NOMO-1 treated with DMSO at 0.1 percent for 48 hours (cell line): ENCODE measurements at regions not wholly inside any gene's neighbourhood (a gene's known extent, or its start where the extent isn't known, plus 50 kb on each side); places are given as distances from the start of the nearest gene placed in this dataset.

Experiments used
- DNase-seq: peaks from one replicate; lab custom pipeline; 2025; ENCODE audit not compliant: unreplicated experiment; lab: John Stamatoyannopoulos, UW

DNA sequence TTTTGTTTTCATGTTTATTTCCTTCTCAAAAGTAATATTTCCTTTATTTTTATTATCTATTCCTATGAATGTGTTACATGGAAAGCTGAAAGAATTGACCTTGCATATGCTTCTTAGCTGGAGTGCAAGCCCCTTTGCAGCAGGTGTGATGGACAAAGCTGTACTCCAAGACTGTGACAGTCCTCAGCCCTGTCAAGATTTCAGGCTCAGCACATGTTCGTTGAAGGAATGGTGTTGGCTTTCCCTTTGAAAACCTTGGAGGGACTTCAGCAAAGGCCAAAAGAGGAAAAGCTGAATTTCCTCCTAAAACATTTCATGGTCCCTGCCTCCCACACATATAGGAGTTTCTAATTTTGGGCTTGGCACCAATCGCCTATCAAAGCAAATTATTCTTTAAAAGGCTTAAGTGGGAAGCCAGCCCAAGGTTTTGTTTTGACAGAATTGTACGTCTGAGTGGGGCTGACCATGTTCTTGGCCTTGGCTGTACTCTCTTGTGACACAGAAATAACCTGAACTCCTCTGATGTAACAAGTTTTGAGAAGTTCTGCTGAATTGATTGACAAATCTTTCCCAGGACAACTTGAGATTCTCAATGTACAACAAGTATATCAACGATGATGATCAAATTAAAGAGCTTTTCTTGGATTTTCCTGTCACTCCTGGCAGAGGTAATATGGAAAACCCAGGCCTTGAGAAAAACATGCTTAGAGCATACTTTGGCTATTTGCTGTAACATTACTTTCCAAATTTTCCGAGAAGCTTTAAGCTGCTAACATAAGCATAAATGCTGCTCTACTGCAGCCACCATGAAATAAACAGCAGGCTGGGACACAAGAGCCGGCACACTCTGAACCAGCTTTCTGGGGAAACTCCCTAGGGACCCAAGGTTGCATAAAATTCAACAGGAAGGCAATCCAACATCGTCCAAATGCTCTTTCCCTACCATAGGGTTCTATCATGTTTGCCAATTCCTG, 135.7 kb upstream of the ZNF648 start:
- DNase-seq: no peak

DNA sequence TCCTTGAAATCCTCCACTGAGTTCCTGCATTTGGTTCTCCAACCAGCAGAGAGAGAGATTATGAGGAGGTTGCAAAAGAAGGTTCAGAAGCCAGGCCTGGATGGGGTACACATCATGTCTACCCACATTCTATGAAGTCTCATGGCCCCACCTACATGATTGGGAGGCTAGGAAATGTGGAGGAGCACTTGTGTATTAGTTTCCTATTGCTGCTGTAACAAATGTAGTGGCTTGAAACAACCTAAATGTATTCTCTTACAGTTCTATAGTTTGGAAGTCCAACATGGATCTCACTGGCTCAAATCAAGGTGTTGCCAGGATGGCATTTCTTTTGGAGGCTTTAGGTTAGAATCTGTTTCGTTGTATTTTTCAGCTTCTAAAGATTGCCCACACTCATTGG, 134.2 kb upstream of the ZNF648 start:
- DNase-seq: no peak

DNA sequence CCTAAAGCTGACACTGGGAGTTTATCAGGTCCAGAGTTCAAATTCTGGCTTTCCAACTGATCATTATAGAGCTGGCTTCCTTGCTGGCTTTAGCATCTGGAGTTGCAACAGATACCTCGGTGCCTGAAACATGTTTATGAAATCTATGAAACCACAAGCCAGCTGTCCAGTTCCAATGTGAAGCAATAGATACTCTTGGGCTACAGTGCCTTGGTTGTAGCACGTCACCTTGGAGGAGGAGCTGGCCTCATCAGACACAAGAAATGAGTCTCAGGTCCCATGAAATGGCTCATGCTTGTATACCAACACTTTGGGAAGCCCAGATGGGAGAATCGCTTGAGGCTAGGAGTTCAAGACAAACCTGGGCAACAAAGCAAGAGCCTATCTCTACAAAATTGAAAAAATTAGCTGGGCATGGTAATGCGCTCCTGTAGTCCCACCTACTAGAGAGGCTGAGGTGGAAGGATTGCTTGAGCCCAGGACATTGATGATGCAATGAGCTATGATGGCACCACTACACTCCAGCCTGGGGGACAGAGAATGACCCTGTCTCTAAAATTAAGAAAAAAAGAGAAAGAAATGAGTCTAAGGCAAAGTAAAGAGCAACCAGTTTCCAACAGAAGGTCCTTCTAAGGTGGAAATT, 132.5 kb upstream of the ZNF648 start:
- peak; percentile 92 for DNase-seq

DNA sequence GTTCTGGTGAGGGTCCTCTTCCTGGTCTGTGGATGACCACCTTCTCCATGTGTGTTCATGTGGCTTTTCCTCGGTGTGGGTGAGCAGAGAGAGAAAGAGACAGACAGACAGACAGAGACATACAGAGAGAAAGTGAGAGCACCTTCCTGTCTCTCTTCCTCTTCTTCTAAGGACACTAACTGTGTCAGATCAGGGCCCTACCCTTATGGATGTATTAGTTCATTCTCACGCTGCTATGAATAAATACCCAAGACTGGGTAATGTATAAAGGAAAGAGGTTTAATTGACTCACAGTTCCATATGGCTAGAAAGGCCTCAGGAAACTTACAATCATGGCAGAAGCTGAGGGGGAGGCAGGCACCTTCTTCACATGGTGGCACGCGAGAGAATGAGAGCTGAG, 131.5 kb upstream of the ZNF648 start:
- no peak for DNase-seq

DNA sequence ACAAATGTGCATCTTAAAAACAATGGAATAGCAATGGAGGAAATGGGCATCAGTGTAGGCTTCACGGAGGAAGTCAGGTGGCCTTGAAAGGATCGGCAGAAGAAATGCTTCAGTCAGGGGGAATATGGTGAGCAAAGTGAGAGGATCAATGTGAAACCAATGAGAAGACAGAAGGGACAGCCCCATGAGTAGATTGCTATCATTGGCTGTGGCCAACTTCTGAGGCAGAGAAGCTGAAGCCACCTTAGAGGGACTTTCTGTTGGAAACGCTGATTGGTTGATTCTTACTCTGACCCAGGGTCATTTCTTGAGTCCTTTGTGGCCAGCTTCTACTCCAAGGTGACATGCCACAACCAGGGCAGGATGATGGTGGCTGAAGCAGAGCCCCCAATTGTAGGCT, 130.7 kb upstream of the ZNF648 start:
- no peak for DNase-seq

DNA sequence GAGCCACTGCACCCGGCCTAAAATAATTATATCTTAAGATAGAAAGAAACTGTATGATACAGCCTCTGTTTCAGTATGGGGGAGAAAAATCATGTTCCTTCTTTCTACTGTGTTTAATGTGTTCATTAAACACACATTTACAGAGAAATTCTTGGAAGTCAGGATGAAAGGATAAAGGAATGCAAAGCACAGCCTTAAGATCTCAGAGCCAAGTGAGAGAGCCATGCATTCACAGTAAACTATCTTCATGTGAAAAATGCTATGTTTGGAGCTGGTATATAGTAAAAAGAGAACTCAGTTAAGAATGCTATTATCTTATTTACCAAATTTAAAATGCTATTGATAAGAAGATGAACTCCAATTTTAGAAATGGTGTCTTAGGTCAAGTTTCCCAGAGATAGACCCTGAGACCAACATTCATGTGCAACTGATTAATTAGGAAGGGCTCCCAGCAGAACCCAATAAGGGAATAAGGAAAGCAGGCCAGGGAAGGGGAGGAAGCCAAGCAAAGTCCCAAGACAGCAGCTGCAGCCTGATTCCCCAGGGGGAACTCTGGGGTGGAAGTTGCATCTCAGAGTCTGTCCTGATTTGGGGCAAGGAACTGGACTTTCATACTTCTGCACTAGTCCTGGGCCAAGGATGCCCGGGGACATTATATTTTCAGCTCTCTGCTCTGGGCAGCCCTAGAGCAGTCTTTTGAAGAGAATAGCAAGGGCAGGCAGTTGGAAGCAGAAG, 130.0 kb upstream of the ZNF648 start:
- no peak for DNase-seq

DNA sequence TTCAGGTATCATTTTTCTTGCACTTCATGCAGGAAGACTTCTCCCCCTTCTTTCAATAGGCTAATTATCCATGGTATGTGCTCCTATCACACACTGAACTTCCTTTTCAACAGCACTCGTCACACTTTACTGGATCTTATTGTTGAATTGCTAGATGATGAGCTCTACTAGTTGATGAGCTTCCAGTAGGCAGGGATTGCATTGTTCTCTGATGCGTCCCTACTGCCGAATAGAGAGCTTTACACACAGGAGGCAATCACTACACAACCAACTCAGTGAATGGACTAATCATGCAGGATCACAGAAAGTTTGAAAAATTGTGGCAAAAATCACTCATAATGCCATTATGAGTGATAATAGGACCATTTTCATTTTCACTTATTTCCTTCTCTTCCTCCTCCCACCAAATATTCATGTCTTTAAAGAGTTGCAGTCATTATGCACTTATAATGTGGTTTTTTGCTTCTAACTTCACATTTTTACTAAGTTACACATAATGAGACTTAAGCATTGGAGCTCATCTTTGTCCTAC, 128.1 kb upstream of the ZNF648 start:
- no peak for DNase-seq

DNA sequence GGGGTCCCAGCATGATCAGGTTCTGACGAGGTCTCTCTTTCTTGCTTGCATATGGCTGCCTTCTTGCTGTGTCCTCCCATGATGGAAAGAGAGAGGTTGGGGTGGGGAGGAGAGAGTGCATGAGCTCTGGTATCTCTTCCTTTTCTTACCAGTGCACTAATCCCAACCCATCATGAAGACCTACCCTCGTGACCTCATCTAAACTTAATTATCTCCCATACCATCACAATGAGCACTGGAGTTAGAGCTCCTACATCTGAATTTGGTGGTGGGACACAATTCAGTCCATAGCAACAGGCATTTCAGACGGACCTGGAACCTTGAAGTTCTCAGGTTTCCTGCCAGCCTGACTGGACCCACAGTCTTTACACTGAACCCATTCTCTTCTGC, 125.2 kb upstream of the ZNF648 start:
- no peak for DNase-seq

DNA sequence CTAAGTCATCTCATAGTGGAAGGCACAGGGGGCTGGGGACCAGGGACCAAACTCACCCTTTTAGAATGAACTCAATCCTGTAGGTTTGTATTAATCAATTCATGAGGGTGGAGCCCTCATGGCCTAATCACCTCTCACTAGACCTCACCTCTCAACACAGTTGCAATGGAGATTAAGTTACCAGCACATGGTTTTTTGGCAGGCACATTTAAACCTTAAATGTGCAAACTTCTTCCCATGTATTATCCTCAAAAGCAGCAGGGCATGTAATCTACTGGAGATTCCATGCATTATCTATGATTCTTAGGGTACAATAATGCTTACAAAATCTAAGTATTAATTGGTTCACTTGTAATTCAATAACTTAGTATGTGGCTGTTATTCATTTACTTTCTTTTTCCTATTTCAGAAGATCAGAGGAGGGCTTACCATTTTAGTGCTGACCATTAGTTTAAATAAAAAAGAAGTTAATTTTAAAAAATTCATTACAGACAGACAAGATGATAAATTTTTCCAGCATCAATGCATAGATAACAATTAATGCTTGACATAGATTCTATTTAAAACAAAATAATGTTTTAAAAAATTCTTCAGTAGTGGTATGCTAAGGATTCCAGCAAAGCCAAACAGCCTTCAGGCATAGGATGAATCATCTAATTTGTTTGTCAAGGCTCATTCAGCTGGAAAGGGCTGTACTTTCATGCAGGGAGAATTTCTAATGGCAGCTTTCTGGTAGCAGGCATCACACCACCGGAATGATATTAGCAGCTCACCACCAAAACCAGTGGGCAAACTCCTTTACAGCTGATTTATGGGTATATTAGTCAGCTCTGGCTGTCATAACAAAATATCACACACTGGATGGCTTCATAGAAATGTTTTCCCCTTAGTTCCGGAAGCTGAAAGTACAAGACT, 124.6 kb upstream of the ZNF648 start:
- no peak for DNase-seq

DNA sequence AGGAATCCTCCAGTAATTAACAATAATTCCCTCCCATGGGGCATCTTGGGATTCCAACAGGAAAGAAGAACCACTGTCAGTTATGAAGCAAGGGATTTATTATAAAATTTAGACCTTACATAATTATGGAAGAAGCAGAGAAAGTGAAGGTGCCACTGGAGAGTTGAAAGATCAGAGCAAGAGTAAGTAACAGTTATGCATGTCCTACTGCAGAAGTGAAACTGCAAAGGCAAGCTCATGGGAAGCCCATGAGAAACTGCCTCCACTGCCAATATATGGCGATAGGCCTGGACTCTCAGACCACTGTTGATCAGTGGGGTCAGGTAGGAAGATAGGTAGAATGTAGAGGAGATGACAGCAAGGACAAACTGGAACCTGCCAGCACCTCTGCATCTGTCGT, 123.6 kb upstream of the ZNF648 start:
- peak; percentile 65 for DNase-seq

DNA sequence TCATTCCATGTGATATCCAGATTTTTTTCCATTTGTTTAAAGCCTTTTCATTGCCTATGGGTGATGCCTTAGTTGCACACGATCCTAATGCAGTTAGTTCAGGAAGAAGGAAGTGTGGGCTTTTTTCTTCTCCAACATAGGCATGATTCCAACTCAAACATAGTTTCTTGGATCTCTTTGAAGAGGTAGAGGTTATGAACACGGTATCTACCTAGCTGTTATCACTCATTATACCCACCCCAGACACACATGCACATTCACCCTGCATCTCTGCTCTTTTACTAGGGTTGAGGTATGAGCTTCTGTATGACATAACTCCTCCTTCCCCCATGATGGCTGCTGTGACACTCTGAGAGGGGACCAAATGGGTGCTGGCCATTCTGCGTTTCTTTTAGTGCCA, 122.1 kb upstream of the ZNF648 start:
- no peak for DNase-seq

DNA sequence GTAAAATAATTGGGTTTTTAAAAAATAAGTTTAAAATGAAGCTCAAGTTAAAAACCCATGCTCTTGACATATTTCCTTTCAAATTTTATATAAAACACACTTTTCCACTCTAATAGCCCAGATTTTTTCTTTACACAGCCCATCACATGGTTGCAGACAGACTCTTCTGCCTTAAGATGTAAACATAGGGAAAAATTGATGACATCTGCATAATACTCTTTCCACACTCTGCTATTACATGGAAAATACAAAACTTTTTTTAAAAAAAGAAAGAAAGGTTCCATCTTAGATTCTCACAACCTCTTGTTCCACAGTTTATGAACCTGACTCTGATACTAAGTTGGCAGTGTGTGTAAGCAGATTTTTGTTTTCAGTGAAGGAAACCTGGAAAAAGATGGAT, 120.8 kb upstream of the ZNF648 start:
- no peak for DNase-seq

DNA sequence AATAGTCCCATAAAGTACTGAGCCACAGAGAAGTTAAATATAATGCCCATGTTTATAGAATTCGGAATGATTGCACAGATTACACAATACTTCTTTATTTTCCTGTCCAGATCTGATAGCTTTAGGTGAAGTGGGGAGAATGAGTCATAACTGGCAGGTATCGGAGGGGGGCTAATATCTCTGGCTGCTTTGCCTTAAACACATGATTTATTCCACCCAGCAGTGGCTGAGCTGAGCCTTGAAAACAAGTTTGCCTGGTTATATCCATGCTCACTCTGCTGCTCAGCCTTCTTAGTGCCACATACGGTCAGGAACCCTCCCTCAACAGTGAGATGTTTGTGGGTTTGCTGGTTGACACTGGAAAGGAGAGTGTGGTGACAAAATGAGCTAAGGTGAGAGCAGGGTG, 119.7 kb upstream of the ZNF648 start:
- no peak for DNase-seq

DNA sequence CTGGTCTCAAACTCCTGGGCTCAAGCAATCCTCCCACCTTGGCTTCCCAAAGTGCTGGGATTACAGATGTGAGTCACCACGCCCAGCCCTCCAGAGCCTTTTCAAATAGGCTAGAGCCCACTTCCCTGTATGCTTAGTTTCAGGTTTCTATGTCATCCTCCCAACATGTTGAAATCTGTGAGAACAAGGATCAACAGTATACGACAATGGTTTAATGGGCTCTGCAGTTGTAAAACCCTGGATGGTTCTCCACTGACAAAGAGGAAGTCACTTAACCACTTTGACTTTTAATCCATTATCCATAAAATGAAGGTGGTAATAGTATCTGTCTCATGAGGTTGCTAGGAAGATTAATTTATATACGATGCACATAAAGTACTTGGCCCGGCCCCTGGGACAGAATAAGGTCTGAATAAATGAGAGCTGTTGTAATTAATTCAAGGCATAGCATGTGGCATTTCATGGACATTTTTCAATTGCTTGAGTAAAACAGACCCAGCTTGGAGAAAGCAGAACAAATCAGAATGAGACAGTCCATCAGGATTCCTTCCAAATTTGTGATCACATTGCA, 113.9 kb upstream of the ZNF648 start:
- DNase-seq: peak; percentile 91

DNA sequence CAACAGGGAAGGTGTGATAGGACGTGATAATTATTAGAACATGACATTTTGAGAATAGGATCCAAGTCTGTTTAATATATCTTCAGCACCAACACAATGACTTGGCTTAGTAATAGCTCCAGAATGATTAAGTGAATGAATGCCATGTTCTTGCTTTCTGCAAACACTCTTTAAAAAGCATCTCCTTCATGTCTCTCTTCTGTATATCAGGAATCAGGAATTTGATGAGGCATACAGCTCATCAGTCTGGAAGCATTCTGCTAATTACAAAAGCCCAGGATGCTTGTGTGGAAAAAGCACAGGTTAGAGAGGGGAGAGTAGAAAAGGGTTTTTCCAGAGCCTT, 113.0 kb upstream of the ZNF648 start:
- DNase-seq: no peak

DNA sequence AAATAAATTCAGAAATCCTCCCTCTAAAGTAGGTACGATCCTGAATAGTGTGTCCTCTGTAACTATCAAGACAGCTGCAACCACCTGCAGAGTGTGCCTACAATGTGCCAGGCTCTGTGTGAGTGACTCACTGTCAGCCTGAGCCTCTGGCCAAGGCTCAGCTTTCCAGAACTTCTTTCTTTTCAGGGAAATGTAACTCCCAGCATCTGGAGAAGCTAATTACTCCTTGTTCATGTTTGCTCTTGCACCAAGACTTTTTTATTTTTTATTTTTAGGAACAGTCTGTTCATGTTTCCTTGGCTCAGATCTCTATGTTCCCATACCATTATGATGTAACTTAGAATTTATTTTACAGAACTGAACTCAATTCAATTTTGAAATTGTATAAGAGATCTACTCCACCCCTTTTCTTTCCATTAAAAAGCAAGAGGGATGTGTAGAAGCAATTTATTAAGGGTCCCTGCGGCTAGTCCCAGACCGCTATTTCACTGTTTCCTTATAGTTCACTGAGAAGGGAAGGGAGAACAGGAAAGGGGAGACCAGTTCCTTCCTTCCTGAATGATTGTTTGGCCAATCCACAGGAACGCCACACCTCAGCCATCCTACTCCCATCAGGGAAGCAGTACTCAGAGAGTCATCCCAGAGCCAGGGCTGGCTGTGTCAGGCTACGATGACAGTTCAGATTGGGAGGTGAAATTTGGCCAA, 112.4 kb upstream of the ZNF648 start:
- DNase-seq: no peak

DNA sequence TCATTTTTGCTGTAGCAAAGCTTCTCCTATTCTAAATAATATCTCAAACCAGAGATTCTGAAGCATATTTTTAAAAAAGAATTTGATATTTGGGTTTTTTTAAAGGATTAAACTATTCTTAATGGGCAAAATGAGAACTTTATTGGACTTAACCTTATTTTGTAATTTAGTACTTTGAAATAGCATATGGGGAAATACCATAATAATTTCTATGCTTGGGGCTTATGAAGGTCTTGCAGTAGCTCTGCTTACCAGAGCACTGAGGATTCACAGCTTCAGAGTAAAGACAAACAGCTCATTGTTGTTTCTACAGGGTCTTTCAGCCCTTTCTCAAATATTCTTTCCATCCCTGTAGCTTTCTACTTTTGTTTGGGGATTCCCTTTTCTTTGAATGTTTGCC, 111.2 kb upstream of the ZNF648 start:
- DNase-seq: no peak

DNA sequence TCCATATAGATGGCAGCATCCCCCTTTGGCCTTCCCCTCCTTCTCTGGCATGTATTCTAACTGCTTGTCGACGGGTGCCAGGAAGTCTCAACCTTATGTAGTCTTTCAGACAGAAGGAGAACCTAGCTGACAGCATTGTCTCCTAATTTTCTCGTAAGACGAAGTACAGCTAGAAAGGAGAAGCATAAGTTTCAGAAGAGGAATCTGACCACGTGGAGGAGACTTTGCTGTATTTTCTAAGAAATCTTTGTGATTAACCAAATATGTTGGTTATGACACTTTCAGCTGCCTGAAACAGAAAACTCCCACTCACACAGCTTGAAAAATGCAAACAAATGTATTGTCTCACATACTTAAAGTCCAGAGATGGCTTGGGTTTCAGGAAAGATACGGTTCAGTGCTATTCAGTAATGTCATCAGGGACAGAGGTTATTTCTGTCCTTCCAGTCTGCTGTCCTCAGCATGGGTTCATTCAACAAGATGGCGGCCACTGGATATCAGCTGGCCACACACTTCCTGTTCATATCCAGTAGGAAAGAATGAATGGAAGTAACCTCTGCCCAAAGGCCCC, 109.5 kb upstream of the ZNF648 start:
- DNase-seq: peak; percentile 58

DNA sequence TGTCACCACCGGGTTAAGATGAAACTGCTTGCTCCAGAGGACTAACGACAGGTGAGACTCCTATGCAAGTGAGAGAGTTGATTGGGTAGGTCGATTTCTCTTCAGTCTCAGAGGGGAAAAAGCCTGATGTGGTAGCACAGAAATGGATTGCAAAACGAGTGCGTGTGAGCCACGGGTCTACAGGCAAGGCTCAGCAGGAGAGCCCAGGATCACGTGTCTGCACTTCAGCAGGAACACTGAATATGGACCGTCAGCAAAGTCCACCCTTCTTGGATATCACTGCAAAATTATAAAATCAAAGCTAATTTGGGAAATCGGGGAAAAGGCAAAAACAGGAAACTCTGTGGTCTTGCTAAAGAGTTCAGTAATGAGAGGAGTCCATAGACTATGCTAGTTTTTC, 107.7 kb upstream of the ZNF648 start:
- peak; percentile 44 for DNase-seq
